Type B pancreatic cell (in vitro differentiated cells): ENCODE measurements at regions not wholly inside any gene's neighbourhood (a gene's known extent, or its start where the extent isn't known, plus 50 kb on each side); places are given as distances from the start of the nearest gene placed in this dataset.
A peak's percentile ranks its signal among the peaks of the same experiment; 100 is the strongest.

Experiments used
- DNase-seq: peaks from one replicate; pipeline ENCODE4 v3.0.0; 2021; ENCODE audit warnings: mixed read lengths; ENCODE audit not compliant: unreplicated experiment; ENCODE audit errors: extremely low spot score
- H3K27ac Mint-ChIP-seq: 2 replicates; pipeline ENCODE4 v1.8.0; 2021; ENCODE audit warnings: mild to moderate bottlenecking, mixed read lengths
- H3K27me3 Mint-ChIP-seq: 2 replicates; pipeline ENCODE4 v1.8.0; 2021; ENCODE audit warnings: mixed read lengths
- H3K36me3 Mint-ChIP-seq: 2 replicates; pipeline ENCODE4 v1.8.0; 2021; ENCODE audit warnings: mixed read lengths
- H3K4me1 Mint-ChIP-seq: one replicate; pipeline ENCODE4 v1.8.0; 2021; ENCODE audit warnings: mixed read lengths; ENCODE audit not compliant: unreplicated experiment
- H3K4me3 Mint-ChIP-seq: 2 replicates; pipeline ENCODE4 v1.8.0; 2021; ENCODE audit warnings: mild to moderate bottlenecking, mixed read lengths
- H3K9me3 Mint-ChIP-seq: 2 replicates; pipeline ENCODE4 v1.8.0; 2021; ENCODE audit warnings: mixed read lengths
- TF ChIP-seq, protein P1 (sequence below): fragments of 200-600 bp; sonication (generic); conservative IDR thresholded peaks from 2 replicates; pipeline ENCODE4 v1.5.0; 2021; ENCODE audit warnings: antibody characterized with exemption, mild to moderate bottlenecking

DNA sequence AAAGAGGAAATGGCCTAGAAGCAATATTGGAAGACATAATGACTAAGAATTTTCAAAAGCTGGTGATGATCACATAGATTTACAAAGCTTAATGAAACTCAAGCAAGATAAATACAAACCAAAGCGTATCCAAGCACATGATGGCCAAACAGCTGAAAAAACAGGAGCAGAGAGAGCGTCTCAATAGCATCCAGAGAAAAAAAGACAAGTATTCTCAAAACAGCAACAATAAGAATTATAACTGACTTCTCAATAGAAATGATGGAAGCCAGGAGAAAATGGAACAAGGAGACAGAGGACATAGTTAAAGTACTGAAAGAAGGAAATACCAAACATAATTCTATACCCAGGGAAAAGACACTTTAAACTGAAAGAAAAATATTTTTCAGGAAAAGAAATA lies 437.2 kb upstream of the TNP1 start:
- Mint-ChIP-seq H3K27ac (no peak overlapping the region), H3K27me3 (peaks cover 15% of the 10 kb centered on the region), H3K36me3 (peaks cover 5% of the 10 kb centered on the region), H3K9me3 (peaks cover 7% of the 10 kb centered on the region), H3K4me1 (no peaks in the 10 kb centered on the region), H3K4me3 (no peak overlapping the region)
- no peak for DNase-seq
- TF ChIP-seq, protein P1, sequence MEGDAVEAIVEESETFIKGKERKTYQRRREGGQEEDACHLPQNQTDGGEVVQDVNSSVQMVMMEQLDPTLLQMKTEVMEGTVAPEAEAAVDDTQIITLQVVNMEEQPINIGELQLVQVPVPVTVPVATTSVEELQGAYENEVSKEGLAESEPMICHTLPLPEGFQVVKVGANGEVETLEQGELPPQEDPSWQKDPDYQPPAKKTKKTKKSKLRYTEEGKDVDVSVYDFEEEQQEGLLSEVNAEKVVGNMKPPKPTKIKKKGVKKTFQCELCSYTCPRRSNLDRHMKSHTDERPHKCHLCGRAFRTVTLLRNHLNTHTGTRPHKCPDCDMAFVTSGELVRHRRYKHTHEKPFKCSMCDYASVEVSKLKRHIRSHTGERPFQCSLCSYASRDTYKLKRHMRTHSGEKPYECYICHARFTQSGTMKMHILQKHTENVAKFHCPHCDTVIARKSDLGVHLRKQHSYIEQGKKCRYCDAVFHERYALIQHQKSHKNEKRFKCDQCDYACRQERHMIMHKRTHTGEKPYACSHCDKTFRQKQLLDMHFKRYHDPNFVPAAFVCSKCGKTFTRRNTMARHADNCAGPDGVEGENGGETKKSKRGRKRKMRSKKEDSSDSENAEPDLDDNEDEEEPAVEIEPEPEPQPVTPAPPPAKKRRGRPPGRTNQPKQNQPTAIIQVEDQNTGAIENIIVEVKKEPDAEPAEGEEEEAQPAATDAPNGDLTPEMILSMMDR = no peak

DNA sequence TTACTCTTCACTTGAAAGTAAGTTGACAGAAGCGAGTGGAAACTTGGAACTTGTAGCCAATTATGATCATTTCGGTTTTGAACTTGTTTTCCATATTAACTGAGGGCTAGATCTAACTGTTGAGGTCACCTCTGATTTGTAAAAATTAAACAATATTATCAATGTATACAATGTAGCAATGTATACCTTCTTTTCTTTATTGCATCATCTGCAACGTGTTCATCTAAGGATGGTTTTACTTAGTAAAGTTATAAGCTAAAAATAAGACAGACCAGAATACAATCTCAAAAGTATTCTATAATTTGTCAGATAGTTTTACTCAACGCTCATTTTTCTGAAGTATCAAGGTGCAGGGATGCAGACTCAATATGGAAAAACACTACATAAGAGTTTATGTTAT lies 435.0 kb upstream of the TNP1 start:
- Mint-ChIP-seq H3K4me1 (peaks cover 13% of the 10 kb centered on the region), H3K27me3 (peaks cover 18% of the 10 kb centered on the region), H3K36me3 (peaks cover 8% of the 10 kb centered on the region), H3K9me3 (peaks cover 12% of the 10 kb centered on the region), H3K4me3 (no peak overlapping the region), H3K27ac (no peak overlapping the region)
- TF ChIP-seq, protein P1 = no peak
- no peak for DNase-seq

GRCh38 chr2:217294211-217294610 lies 434.3 kb upstream of the TNP1 start:
- no peak for DNase-seq
- Mint-ChIP-seq H3K9me3 (peaks cover 12% of the 10 kb centered on the region), H3K4me1 (peaks cover 18% of the 10 kb centered on the region), H3K27ac (no peak overlapping the region), H3K36me3 (peaks cover 8% of the 10 kb centered on the region), H3K4me3 (no peak overlapping the region), H3K27me3 (peaks cover 19% of the 10 kb centered on the region)
- TF ChIP-seq, protein P1 = no peak

DNA sequence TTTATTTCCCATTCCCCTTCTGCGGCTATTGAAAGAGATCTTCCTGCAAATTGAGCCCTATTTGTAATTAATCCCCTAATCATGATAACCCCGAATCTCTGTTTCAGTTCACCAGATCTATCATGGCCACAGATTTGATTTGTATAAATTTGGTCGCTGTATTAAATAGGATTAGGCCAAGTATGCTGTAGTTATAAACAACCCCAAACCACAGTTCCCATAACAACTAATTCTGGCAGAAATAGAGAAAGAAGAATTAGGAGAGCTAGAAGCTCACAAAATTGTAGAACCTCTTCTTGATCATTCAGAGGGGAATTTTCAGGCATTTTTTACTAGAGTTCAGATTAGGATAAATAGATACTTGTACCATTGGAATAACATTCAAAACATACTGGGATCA lies 433.7 kb upstream of the TNP1 start:
- H3K9me3 Mint-ChIP-seq = peaks cover 12% of the 10 kb centered on the region
- TF ChIP-seq, protein P1 = no peak
- H3K27me3 Mint-ChIP-seq = peaks cover 19% of the 10 kb centered on the region
- peaks cover 8% of the 10 kb centered on the region for H3K36me3 Mint-ChIP-seq
- H3K4me3 Mint-ChIP-seq = no peak overlapping the region
- peaks cover 18% of the 10 kb centered on the region for H3K4me1 Mint-ChIP-seq
- DNase-seq = no peak
- H3K27ac Mint-ChIP-seq = no peak overlapping the region

DNA sequence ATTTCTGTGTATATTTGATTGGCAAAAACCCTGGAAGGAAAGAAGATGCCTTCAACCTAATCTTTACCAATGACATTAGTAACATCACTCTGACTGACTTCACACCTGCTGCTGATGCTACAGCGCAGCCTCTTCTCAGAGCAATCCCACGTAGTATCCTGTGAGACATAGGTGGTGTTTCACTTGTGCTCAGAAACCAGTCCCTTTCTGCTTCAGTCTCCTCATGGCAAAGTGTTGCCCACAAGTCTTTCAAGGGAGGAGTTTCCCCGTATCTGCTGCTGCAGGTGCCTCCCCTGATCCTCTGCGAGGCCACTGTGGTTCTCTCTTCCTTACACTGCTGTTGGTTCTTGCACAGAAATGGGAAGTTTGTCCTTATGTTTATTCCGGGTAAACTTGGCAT lies 433.2 kb upstream of the TNP1 start:
- Mint-ChIP-seq H3K4me1 (peaks cover 18% of the 10 kb centered on the region), H3K4me3 (no peak overlapping the region), H3K27me3 (peaks cover 19% of the 10 kb centered on the region), H3K27ac (no peak overlapping the region), H3K9me3 (peaks cover 12% of the 10 kb centered on the region), H3K36me3 (peaks cover 9% of the 10 kb centered on the region)
- TF ChIP-seq, protein P1 = no peak
- no peak for DNase-seq

DNA sequence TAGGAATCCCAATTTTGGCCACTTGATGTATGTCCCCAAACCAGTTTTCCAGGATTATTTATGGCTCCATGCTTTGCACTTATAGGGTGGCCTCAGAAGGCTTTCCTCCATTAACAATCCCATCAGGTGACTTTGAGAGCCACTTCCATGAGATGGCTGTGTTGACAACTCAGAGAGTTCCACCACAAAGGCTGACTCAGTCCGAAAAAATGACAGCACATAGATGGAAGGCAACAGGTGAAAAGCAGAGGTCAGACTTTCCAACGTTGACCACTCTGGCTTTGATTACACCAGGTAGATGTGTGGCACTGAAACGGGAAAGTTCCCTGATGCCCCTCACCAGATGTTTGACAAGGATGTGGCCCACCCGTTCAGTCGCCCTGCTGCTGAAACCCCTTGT lies 431.4 kb upstream of the TNP1 start:
- TF ChIP-seq, protein P1 = no peak
- Mint-ChIP-seq H3K27me3 (peaks cover 23% of the 10 kb centered on the region), H3K9me3 (peaks cover 5% of the 10 kb centered on the region), H3K36me3 (peaks cover 15% of the 10 kb centered on the region), H3K4me3 (peak overlapping the region; percentile 42), H3K4me1 (peaks cover 18% of the 10 kb centered on the region), H3K27ac (no peak overlapping the region)
- DNase-seq = no peak
